OCI-LY7 (cell line): ENCODE measurements at regions not wholly inside any gene's neighbourhood (a gene's known extent, or its start where the extent isn't known, plus 50 kb on each side); places are given as distances from the start of the nearest gene placed in this dataset. TPM values are rescaled to one million over a fixed set of nuclear protein-coding genes. Genes with fewer than 3 reads are reported as not detected.

Experiments used
- BruUV-seq: library from RNA; stranded (reverse); fragments of 400-500 nt; replicated peaks from 2 replicates; lab custom pipeline; 2021; lab: Mats Ljungman, UMichigan
- CTCF ChIA-PET: fragments of 300-600 bp; sonication (Branson Sonifier 250); formaldehyde crosslinking; loops from one replicate; lab custom pipeline; 2022; ENCODE audit warnings: antibody characterized with exemption; ENCODE audit not compliant: unreplicated experiment; lab: Charles Lee
- POLR2A ChIA-PET: fragments of 300-600 bp; sonication (Branson Sonifier 250); formaldehyde crosslinking; loops from one replicate; lab custom pipeline; 2022; ENCODE audit warnings: antibody characterized with exemption; lab: Charles Lee
- DNase-seq: peaks from one replicate; pipeline ENCODE4 v3.0.0-alpha.2; 2015; ENCODE audit warnings: low spot score
- H2AFZ ChIP-seq: fragments of 200-600 bp; sonication (generic), shearing (Covaris generic); 2 replicates; pipeline ENCODE4 v1.6.1; 2014; ENCODE audit warnings: mild to moderate bottlenecking, antibody characterized with exemption, low read length, moderate library complexity
- H3K27ac ChIP-seq: fragments of 200-600 bp; sonication (generic); 2 replicates; pipeline ENCODE4 v1.5.1; 2014; ENCODE audit warnings: mixed run types, low read depth, mild to moderate bottlenecking, moderate library complexity, low read length, inconsistent platforms; ENCODE audit not compliant: poor library complexity, severe bottlenecking
- H3K36me3 ChIP-seq: fragments of 200-600 bp; sonication (generic); 2 replicates; pipeline ENCODE4 v1.6.1; 2014; ENCODE audit warnings: mild to moderate bottlenecking, antibody characterized with exemption, low read length, moderate library complexity, mixed read lengths; ENCODE audit not compliant: insufficient read depth
- H3K4me1 ChIP-seq: fragments of 200-600 bp; sonication (generic); 2 replicates; pipeline ENCODE4 v1.5.1; 2014; ENCODE audit warnings: mild to moderate bottlenecking, low read length; ENCODE audit not compliant: insufficient read depth, poor library complexity, severe bottlenecking
- H3K4me2 ChIP-seq: fragments of 200-600 bp; sonication (generic); 2 replicates; pipeline ENCODE4 v1.6.1; 2014; ENCODE audit warnings: mild to moderate bottlenecking, low read length
- H3K4me3 ChIP-seq: fragments of 200-600 bp; sonication (generic); 2 replicates; pipeline ENCODE4 v1.5.1; 2014; ENCODE audit warnings: mild to moderate bottlenecking, low read depth, low read length; ENCODE audit not compliant: poor library complexity, severe bottlenecking
- H3K79me2 ChIP-seq: fragments of 200-600 bp; sonication (generic); 2 replicates; pipeline ENCODE4 v1.6.1; 2016; ENCODE audit warnings: low read depth, mild to moderate bottlenecking, low read length, moderate library complexity, mixed read lengths; ENCODE audit not compliant: insufficient read depth
- H3K9me2 ChIP-seq: fragments of 200-600 bp; sonication (generic); 2 replicates; pipeline ENCODE4 v1.6.1; 2016; ENCODE audit warnings: mild to moderate bottlenecking, low read length, mixed read lengths; ENCODE audit not compliant: insufficient read depth
- H3K9me3 ChIP-seq: fragments of 200-600 bp; sonication (generic); 2 replicates; pipeline ENCODE4 v1.6.1; 2014; ENCODE audit warnings: mild to moderate bottlenecking, mixed run types, low read length, mixed read lengths
- H4K20me1 ChIP-seq: fragments of 200-600 bp; sonication (generic); 2 replicates; pipeline ENCODE4 v1.6.1; 2014; ENCODE audit warnings: mild to moderate bottlenecking, antibody characterized with exemption, low read length, moderate library complexity, mixed read lengths; ENCODE audit not compliant: insufficient read depth
- EZH2phosphoT487 ChIP-seq: fragments of 200-600 bp; sonication (generic); IDR thresholded peaks from 2 replicates; pipeline ENCODE4 v1.6.1; 2018; ENCODE audit warnings: low read depth, borderline replicate concordance, mild to moderate bottlenecking, mixed run types, antibody characterized with exemption, low read length, moderate library complexity, mixed read lengths
- intact Hi-C: fragments of 100-400 bp; cut with micrococcal nuclease; formaldehyde crosslinking; loops from one replicate; pipeline ENCODE4 v1.10.0; 2022; ENCODE audit not compliant: unreplicated experiment
- small RNA-seq: library from RNA; depleted of rRNA; stranded (forward); fragments of <200 nt; gene quantifications from one replicate; pipeline ENCODE3, GENCODE V24; 2014
- TF ChIP-seq, protein P1 (sequence below): fragments of 200-600 bp; sonication (generic); conservative IDR thresholded peaks from 2 replicates; pipeline ENCODE4 v1.5.1; 2014; ENCODE audit warnings: mild to moderate bottlenecking, antibody characterized with exemption, low read length, moderate library complexity, mixed read lengths

DNA sequence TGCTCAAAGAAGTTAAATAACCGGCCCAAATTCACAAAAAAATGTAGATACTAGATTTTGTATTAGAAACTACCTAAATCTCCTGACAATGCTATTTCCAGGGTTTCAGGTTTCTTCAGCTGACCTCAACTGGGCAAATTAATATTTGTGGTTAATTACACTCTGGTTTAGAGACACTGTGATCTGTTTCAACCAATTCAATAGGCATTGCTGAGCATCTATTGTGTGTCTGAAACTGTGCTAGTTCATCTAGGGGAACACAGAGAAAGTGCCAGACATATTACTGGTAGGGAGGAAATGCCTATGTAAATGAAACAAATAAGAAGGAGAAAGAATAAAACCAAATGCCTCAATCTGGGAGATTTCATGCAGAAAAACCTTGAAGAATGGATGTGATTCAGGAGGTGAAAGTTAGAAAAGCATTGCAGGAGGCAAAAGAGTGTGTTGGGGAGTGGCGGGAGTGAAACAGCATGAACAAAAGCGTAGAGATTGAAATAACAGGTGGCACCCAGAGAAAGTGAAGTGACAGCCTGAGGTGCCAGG is 51.3 kb upstream of the IVNS1ABP start:
- Histone ChIP-seq H3K4me2 (no peak overlapping the region), H4K20me1 (no peaks in the 10 kb centered on the region), H3K4me3 (no peak overlapping the region), H3K36me3 (no peaks in the 10 kb centered on the region), H3K79me2 (no peaks in the 10 kb centered on the region), H3K9me3 (no peaks in the 10 kb centered on the region), H2AFZ (no peak overlapping the region), H3K27ac (no peak overlapping the region), H3K9me2 (no peaks in the 10 kb centered on the region), H3K4me1 (no peaks in the 10 kb centered on the region)
- no peak for DNase-seq
- no peak for TF ChIP-seq EZH2phosphoT487
- TF ChIP-seq, protein P1, sequence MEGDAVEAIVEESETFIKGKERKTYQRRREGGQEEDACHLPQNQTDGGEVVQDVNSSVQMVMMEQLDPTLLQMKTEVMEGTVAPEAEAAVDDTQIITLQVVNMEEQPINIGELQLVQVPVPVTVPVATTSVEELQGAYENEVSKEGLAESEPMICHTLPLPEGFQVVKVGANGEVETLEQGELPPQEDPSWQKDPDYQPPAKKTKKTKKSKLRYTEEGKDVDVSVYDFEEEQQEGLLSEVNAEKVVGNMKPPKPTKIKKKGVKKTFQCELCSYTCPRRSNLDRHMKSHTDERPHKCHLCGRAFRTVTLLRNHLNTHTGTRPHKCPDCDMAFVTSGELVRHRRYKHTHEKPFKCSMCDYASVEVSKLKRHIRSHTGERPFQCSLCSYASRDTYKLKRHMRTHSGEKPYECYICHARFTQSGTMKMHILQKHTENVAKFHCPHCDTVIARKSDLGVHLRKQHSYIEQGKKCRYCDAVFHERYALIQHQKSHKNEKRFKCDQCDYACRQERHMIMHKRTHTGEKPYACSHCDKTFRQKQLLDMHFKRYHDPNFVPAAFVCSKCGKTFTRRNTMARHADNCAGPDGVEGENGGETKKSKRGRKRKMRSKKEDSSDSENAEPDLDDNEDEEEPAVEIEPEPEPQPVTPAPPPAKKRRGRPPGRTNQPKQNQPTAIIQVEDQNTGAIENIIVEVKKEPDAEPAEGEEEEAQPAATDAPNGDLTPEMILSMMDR = no peak
- no TSS peak for BruUV-seq
- intact Hi-C loops = no loop called here
- ChIA-PET POLR2A (no interaction called here), CTCF (no interaction called here)

DNA sequence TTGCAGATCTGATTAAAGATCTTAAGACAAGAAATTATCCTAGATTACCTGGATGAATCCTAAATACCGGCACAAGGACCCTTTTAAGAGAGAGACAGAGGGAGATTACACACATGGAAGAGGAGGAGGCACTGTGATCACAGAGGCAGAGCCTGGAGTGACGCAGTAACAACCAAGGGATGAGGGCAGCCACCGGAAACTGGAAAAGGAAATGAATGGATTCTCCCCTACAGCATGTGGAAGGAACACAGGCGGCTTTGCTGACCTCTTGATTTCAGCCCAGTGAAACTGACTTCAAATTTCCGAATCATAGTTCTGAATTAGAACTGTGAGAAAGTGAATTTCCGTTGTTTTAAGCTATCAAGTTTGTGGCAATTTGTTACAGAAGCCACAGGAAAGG is 50.2 kb upstream of the IVNS1ABP start:
- CTCF ChIA-PET = no interaction called here
- Histone ChIP-seq H4K20me1 (no peaks in the 10 kb centered on the region), H3K9me2 (no peaks in the 10 kb centered on the region), H2AFZ (no peak overlapping the region), H3K4me2 (no peak overlapping the region), H3K4me3 (no peak overlapping the region), H3K79me2 (no peaks in the 10 kb centered on the region), H3K27ac (no peak overlapping the region), H3K9me3 (no peaks in the 10 kb centered on the region), H3K4me1 (no peaks in the 10 kb centered on the region), H3K36me3 (no peaks in the 10 kb centered on the region)
- no peak for DNase-seq
- POLR2A ChIA-PET = no interaction called here
- intact Hi-C loops = no loop called here
- BruUV-seq = no TSS peak
- TF ChIP-seq, protein P1 = no peak
- no peak for TF ChIP-seq EZH2phosphoT487

Small RNA genes lying in the stretch of these regions (small RNA-seq; reads per million reads assigned to genes)
- gene MCRIP2P2 (not detected), gene RF00019 (not detected), gene RNU7-183P (not detected)
